Keratinocyte (primary cell): ENCODE measurements at regions not wholly inside any gene's neighbourhood (a gene's known extent, or its start where the extent isn't known, plus 50 kb on each side); places are given as distances from the start of the nearest gene placed in this dataset.

ENCODE experiments used
- DNase-seq: peaks from one replicate; pipeline ENCODE4 v3.0.0-alpha.2; 2011; ENCODE audit warnings: low read depth, missing footprints, low spot score
- FAIRE-seq: peaks from 2 replicates; lab custom pipeline; 2011; peaks lifted over from hg19 to GRCh38; lab: Jason Lieb, UNC
- H2AFZ ChIP-seq: 2 replicates; pipeline ENCODE4 v1.6.0; 2012; ENCODE audit warnings: low read length, control low read depth, inconsistent platforms; ENCODE audit not compliant: control insufficient read depth
- H3K27ac ChIP-seq: 2 replicates; pipeline ENCODE4 v1.5.1; 2011; ENCODE audit warnings: low read length; ENCODE audit not compliant: control insufficient read depth, insufficient read depth
- H3K27me3 ChIP-seq: 3 replicates; pipeline ENCODE4 v1.6.0; 2011; ENCODE audit warnings: low read length; ENCODE audit not compliant: control insufficient read depth, insufficient read depth; ENCODE audit errors: extremely low read depth
- H3K36me3 ChIP-seq, 2 experiments: 2 replicates in 1 of 2; 3 replicates in 1 of 2; pipeline ENCODE4 v1.5.1; 2011; ENCODE audit warnings: low read length in 2 of 2, mild to moderate bottlenecking in 1 of 2; ENCODE audit not compliant: control insufficient read depth in 2 of 2, insufficient read depth in 2 of 2; ENCODE audit errors: extremely low read depth in 1 of 2
- H3K4me1 ChIP-seq: 3 replicates; pipeline ENCODE4 v1.5.1; 2011; ENCODE audit warnings: low read length; ENCODE audit not compliant: control insufficient read depth, insufficient read depth; ENCODE audit errors: extremely low read depth
- H3K4me2 ChIP-seq: 3 replicates; pipeline ENCODE4 v1.6.0; 2011; ENCODE audit warnings: low read depth, low read length; ENCODE audit not compliant: control insufficient read depth, insufficient read depth; ENCODE audit errors: extremely low read depth
- H3K4me3 ChIP-seq, 3 experiments: fragments of 200-600 bp in 1 of 3; sonication (generic) in 1 of 3; 2 replicates in 2 of 3; 3 replicates in 1 of 3; pipeline ENCODE4 v1.5.1; 2011 to 2016; ENCODE audit warnings: low read length in 3 of 3, mild to moderate bottlenecking in 3 of 3, control low read depth in 2 of 3, inconsistent platforms in 1 of 3, low read depth in 1 of 3, mixed read lengths in 1 of 3, mixed run types in 1 of 3, moderate library complexity in 1 of 3; ENCODE audit not compliant: control insufficient read depth in 2 of 3, insufficient read depth in 2 of 3; ENCODE audit errors: extremely low read depth in 1 of 3
- H3K79me2 ChIP-seq: 2 replicates; pipeline ENCODE4 v1.6.0; 2012; ENCODE audit warnings: low read length; ENCODE audit not compliant: control insufficient read depth, insufficient read depth
- H3K9ac ChIP-seq: 3 replicates; pipeline ENCODE4 v1.6.0; 2011; ENCODE audit warnings: low read length; ENCODE audit not compliant: control insufficient read depth, insufficient read depth; ENCODE audit errors: extremely low read depth
- H3K9me1 ChIP-seq: 3 replicates; pipeline ENCODE4 v1.6.0; 2011; ENCODE audit warnings: low read length; ENCODE audit not compliant: control insufficient read depth, insufficient read depth; ENCODE audit errors: extremely low read depth
- H3K9me3 ChIP-seq: 2 replicates; pipeline ENCODE4 v1.5.1; 2012; ENCODE audit warnings: low read depth, low read length; ENCODE audit not compliant: control insufficient read depth
- H4K20me1 ChIP-seq: 3 replicates; pipeline ENCODE4 v1.6.0; 2011; ENCODE audit warnings: low read length; ENCODE audit not compliant: control insufficient read depth, insufficient read depth; ENCODE audit errors: extremely low read depth
- EZH2 ChIP-seq: IDR thresholded peaks from one replicate; pipeline ENCODE4 v1.6.1; 2012; ENCODE audit warnings: inconsistent platforms, mild to moderate bottlenecking, low read length, moderate library complexity
- dilution Hi-C: fragments of 300-500 bp; cut with MboI; formaldehyde crosslinking; loops from one replicate; pipeline ENCODE4 v1.7.0; 2020; ENCODE audit warnings: low sequenced_read_pairs; ENCODE audit not compliant: extremely low pct_ligation_motif_present
- TF ChIP-seq, protein P1 (sequence below), 3 experiments: IDR thresholded peaks in 1 of 3; conservative IDR thresholded peaks in 1 of 3; optimal IDR thresholded peaks in 1 of 3; 2 replicates in 2 of 3; 3 replicates in 1 of 3; pipeline versions ENCODE3 to v1.5.1; 2011; ENCODE audit warnings: low read length in 3 of 3, mild to moderate bottlenecking in 3 of 3, moderate library complexity in 2 of 3, control low read depth in 1 of 3, inconsistent platforms in 1 of 3; ENCODE audit not compliant: insufficient read depth in 2 of 3; ENCODE audit errors: extremely low read depth in 1 of 3

DNA sequence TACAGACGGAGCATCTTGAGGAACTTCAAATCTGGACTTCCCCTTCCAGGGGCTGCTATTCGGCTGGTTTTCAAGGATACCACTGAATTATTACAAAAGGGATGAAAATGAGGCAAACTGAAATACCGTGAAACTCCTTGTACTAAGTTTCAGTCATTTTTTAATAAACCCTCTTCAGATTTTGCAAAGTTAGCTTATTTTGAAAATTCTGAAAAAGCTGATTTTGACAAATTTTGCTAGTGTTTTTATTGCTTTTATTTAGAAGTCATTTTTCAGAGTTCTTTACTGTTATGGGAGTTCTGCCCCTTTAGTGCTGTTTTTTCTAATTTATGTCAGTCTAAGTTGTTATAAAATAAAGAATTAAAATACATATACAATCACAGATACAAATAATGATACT lies 390.4 kb upstream of the VRK2 start:
- Histone ChIP-seq H3K4me1 (no peaks in the 10 kb centered on the region), H3K27ac (no peak overlapping the region), H3K9me3 (no peaks in the 10 kb centered on the region), H3K4me3 (no peak overlapping the region), H3K79me2 (no peaks in the 10 kb centered on the region), H3K9me1 (no peaks in the 10 kb centered on the region), H3K4me2 (no peak overlapping the region), H3K27me3 (no peaks in the 10 kb centered on the region), H4K20me1 (no peaks in the 10 kb centered on the region), H2AFZ (no peak overlapping the region), H3K9ac (no peak overlapping the region), H3K36me3 (no peaks in the 10 kb centered on the region)
- dilution Hi-C loops, result no loop called here
- TF ChIP-seq, protein P1, sequence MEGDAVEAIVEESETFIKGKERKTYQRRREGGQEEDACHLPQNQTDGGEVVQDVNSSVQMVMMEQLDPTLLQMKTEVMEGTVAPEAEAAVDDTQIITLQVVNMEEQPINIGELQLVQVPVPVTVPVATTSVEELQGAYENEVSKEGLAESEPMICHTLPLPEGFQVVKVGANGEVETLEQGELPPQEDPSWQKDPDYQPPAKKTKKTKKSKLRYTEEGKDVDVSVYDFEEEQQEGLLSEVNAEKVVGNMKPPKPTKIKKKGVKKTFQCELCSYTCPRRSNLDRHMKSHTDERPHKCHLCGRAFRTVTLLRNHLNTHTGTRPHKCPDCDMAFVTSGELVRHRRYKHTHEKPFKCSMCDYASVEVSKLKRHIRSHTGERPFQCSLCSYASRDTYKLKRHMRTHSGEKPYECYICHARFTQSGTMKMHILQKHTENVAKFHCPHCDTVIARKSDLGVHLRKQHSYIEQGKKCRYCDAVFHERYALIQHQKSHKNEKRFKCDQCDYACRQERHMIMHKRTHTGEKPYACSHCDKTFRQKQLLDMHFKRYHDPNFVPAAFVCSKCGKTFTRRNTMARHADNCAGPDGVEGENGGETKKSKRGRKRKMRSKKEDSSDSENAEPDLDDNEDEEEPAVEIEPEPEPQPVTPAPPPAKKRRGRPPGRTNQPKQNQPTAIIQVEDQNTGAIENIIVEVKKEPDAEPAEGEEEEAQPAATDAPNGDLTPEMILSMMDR (optimal IDR thresholded peaks at IDR 0.05 in 1 of 3, IDR thresholded peaks at IDR 0.05 in 1 of 3, conservative IDR thresholded peaks at IDR 0.05 in 1 of 3; ENCODE audit: extremely low read depth in 1 of 3, insufficient read depth in 2 of 3, low read length in 3 of 3), result no peak
- TF ChIP-seq EZH2, result no peak
- FAIRE-seq (no peak), DNase-seq (no peak)

DNA sequence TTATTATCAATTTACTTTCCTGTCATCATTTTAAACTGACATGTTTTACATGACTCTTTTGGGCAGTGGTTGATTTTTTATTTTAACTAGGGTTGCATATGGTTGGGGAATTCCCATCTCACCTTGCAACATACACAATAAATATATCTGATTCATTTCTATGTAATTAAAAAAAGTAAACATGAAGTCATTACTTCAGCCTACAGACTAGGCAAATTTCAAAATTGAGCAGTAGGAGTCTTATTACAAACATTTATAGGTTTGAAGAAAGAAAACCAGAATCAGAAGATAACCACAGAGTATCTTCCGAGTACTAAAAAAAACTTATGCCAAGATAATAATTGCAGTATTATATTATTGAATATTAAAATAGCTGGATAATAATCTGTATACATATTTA lies 377.0 kb upstream of the VRK2 start:
- no peak overlapping the region for H3K27ac ChIP-seq
- H2AFZ ChIP-seq, result no peak overlapping the region
- H3K9me3 ChIP-seq, result no peaks in the 10 kb centered on the region
- no peaks in the 10 kb centered on the region for H3K4me1 ChIP-seq
- H3K27me3 ChIP-seq, result no peaks in the 10 kb centered on the region
- DNase-seq (no peak), FAIRE-seq (no peak)
- H3K4me3 ChIP-seq, result no peak overlapping the region
- TF ChIP-seq, protein P1 (optimal IDR thresholded peaks at IDR 0.05 in 1 of 3, IDR thresholded peaks at IDR 0.05 in 1 of 3, conservative IDR thresholded peaks at IDR 0.05 in 1 of 3; ENCODE audit: extremely low read depth in 1 of 3, insufficient read depth in 2 of 3, low read length in 3 of 3), result no peak
- no peak for TF ChIP-seq EZH2
- H3K79me2 ChIP-seq, result no peaks in the 10 kb centered on the region
- H4K20me1 ChIP-seq, result no peaks in the 10 kb centered on the region
- no peak overlapping the region for H3K9ac ChIP-seq
- dilution Hi-C loops, result no loop called here
- no peak overlapping the region for H3K4me2 ChIP-seq
- no peaks in the 10 kb centered on the region for H3K36me3 ChIP-seq
- no peaks in the 10 kb centered on the region for H3K9me1 ChIP-seq
